ENCODE measurements at regions not wholly inside any gene's neighbourhood (a gene's known extent, or its start where the extent isn't known, plus 50 kb on each side); places are given as distances from the start of the nearest gene placed in this dataset.

- no peaks in the 10 kb centered on the region for H4K20me1 ChIP-seq (replicated peaks; ENCODE audit: insufficient read depth)
- H2AFZ ChIP-seq: no peak overlapping the region
- no peak overlapping the region for H3K4me2 ChIP-seq
- no peaks in the 10 kb centered on the region for H3F3A ChIP-seq (replicated peaks; ENCODE audit: low read depth)
- Mint-ChIP-seq H3K4me3 (no peak overlapping the region), H3K27me3 (ENCODE audit: insufficient read depth, low read depth, poor library complexity) (no peaks in the 10 kb centered on the region), H3K4me1 (no peaks in the 10 kb centered on the region; the same call in 2 of the 3 replicates), H3K27ac (no peak overlapping the region), H3K36me3 (ENCODE audit: low read depth) (no peaks in the 10 kb centered on the region), H3K9me3 (no peaks in the 10 kb centered on the region)
- no peaks in the 10 kb centered on the region for H3K9me2 ChIP-seq (ENCODE audit: insufficient read depth)
- H3K36me3 ChIP-seq (ENCODE audit: insufficient read depth): no peaks in the 10 kb centered on the region
- no peaks in the 10 kb centered on the region for H3K4me1 ChIP-seq (ENCODE audit: insufficient read depth)
- DNase-seq (ENCODE audit: low spot score) (no peak), ATAC-seq (no peak)
- H3K27me3 ChIP-seq (ENCODE audit: insufficient read depth): no peaks in the 10 kb centered on the region
- H3K27ac ChIP-seq (ENCODE audit: low read depth): no peak overlapping the region
- TF ChIP-seq, protein P1, sequence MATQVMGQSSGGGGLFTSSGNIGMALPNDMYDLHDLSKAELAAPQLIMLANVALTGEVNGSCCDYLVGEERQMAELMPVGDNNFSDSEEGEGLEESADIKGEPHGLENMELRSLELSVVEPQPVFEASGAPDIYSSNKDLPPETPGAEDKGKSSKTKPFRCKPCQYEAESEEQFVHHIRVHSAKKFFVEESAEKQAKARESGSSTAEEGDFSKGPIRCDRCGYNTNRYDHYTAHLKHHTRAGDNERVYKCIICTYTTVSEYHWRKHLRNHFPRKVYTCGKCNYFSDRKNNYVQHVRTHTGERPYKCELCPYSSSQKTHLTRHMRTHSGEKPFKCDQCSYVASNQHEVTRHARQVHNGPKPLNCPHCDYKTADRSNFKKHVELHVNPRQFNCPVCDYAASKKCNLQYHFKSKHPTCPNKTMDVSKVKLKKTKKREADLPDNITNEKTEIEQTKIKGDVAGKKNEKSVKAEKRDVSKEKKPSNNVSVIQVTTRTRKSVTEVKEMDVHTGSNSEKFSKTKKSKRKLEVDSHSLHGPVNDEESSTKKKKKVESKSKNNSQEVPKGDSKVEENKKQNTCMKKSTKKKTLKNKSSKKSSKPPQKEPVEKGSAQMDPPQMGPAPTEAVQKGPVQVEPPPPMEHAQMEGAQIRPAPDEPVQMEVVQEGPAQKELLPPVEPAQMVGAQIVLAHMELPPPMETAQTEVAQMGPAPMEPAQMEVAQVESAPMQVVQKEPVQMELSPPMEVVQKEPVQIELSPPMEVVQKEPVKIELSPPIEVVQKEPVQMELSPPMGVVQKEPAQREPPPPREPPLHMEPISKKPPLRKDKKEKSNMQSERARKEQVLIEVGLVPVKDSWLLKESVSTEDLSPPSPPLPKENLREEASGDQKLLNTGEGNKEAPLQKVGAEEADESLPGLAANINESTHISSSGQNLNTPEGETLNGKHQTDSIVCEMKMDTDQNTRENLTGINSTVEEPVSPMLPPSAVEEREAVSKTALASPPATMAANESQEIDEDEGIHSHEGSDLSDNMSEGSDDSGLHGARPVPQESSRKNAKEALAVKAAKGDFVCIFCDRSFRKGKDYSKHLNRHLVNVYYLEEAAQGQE (IDR thresholded peaks at IDR 0.05; ENCODE audit: unreplicated experiment): no peak
- TF ChIP-seq ZNF331 (CRISPR knock-in tag; IDR thresholded peaks at IDR 0.05; ENCODE audit: low read depth): no peak
- no peak for TF ChIP-seq POLR2AphosphoS5 (IDR thresholded peaks at IDR 0.05; ENCODE audit: low read depth)
- no peak for TF ChIP-seq EZH2 (IDR thresholded peaks at IDR 0.05; ENCODE audit: low read depth, unreplicated experiment)
- no peak for TF ChIP-seq JUNB (IDR thresholded peaks at IDR 0.05; ENCODE audit: unreplicated experiment)
- TF ChIP-seq STAT1 (IDR thresholded peaks at IDR 0.05; ENCODE audit: unreplicated experiment): no peak
- no peak for TF ChIP-seq CTCF (conservative IDR thresholded peaks at IDR 0.05; ENCODE audit: low read depth in 2 of 2)
- TF ChIP-seq, protein P2, sequence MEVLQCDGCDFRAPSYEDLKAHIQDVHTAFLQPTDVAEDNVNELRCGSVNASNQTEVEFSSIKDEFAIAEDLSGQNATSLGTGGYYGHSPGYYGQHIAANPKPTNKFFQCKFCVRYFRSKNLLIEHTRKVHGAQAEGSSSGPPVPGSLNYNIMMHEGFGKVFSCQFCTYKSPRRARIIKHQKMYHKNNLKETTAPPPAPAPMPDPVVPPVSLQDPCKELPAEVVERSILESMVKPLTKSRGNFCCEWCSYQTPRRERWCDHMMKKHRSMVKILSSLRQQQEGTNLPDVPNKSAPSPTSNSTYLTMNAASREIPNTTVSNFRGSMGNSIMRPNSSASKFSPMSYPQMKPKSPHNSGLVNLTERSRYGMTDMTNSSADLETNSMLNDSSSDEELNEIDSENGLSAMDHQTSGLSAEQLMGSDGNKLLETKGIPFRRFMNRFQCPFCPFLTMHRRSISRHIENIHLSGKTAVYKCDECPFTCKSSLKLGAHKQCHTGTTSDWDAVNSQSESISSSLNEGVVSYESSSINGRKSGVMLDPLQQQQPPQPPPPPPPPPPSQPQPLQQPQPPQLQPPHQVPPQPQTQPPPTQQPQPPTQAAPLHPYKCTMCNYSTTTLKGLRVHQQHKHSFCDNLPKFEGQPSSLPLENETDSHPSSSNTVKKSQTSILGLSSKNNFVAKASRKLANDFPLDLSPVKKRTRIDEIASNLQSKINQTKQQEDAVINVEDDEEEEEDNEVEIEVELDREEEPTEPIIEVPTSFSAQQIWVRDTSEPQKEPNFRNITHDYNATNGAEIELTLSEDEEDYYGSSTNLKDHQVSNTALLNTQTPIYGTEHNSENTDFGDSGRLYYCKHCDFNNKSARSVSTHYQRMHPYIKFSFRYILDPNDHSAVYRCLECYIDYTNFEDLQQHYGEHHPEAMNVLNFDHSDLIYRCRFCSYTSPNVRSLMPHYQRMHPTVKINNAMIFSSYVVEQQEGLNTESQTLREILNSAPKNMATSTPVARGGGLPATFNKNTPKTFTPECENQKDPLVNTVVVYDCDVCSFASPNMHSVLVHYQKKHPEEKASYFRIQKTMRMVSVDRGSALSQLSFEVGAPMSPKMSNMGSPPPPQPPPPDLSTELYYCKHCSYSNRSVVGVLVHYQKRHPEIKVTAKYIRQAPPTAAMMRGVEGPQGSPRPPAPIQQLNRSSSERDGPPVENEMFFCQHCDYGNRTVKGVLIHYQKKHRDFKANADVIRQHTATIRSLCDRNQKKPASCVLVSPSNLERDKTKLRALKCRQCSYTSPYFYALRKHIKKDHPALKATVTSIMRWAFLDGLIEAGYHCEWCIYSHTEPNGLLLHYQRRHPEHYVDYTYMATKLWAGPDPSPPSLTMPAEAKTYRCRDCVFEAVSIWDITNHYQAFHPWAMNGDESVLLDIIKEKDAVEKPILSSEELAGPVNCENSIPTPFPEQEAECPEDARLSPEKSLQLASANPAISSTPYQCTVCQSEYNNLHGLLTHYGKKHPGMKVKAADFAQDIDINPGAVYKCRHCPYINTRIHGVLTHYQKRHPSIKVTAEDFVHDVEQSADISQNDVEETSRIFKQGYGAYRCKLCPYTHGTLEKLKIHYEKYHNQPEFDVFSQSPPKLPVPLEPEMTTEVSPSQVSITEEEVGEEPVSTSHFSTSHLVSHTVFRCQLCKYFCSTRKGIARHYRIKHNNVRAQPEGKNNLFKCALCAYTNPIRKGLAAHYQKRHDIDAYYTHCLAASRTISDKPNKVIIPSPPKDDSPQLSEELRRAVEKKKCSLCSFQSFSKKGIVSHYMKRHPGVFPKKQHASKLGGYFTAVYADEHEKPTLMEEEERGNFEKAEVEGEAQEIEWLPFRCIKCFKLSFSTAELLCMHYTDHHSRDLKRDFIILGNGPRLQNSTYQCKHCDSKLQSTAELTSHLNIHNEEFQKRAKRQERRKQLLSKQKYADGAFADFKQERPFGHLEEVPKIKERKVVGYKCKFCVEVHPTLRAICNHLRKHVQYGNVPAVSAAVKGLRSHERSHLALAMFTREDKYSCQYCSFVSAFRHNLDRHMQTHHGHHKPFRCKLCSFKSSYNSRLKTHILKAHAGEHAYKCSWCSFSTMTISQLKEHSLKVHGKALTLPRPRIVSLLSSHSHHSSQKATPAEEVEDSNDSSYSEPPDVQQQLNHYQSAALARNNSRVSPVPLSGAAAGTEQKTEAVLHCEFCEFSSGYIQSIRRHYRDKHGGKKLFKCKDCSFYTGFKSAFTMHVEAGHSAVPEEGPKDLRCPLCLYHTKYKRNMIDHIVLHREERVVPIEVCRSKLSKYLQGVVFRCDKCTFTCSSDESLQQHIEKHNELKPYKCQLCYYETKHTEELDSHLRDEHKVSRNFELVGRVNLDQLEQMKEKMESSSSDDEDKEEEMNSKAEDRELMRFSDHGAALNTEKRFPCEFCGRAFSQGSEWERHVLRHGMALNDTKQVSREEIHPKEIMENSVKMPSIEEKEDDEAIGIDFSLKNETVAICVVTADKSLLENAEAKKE (CRISPR knock-in tag; IDR thresholded peaks at IDR 0.05): no peak
- TF ChIP-seq ETS1 (IDR thresholded peaks at IDR 0.05): no peak
- no peak for TF ChIP-seq NANOG (IDR thresholded peaks at IDR 0.05; ENCODE audit: borderline replicate concordance)
- TF ChIP-seq CREB1 (CRISPR knock-in tag; IDR thresholded peaks at IDR 0.05; ENCODE audit: low read depth): no peak
- TF ChIP-seq ZNF114 (CRISPR knock-in tag; IDR thresholded peaks at IDR 0.05): no peak
- TF ChIP-seq EZH2phosphoT487 (IDR thresholded peaks at IDR 0.05; ENCODE audit: unreplicated experiment): no peak
- H3K79me2 ChIP-seq (replicated peaks; ENCODE audit: insufficient read depth): no peaks in the 10 kb centered on the region
- no peak overlapping the region for H3K4me3 ChIP-seq
Measured at GRCh38 chr5:12399868-12400267, 495.6 kb upstream of the CTNND2 start.

Measured in GM23338 (cell line).